NCI-H1092 treated with DMSO at 0.1 percent for 48 hours (cell line): ENCODE measurements at regions not wholly inside any gene's neighbourhood (a gene's known extent, or its start where the extent isn't known, plus 50 kb on each side); places are given as distances from the start of the nearest gene placed in this dataset.
"Not testable (repeated sequence)": the region's sequence is repeated elsewhere in the genome, so short reads cannot be mapped to it uniquely, and the experiment has no call there.

ENCODE experiments used
- DNase-seq: peaks from one replicate; lab custom pipeline; 2025; lab: John Stamatoyannopoulos, UW

DNA sequence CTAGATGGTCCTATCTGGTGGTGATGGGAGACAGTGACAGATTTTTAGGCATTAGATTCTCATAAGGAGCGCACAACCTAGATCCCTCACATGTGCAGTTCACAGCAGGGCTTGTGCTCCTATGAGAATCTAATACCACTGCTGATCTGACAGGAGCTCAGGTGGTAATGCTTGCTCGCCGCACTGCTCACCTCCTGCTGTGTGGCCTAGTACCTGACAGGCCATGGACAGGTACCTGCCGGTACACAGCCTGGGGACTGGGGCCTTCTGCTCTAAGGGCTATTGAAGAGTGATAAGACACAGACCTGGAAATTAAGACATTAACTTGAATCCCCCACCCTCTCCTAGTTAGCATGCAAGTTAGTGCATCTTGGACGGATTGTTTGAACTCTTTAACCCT is 64.4 kb downstream of the KLRB1 start:
- DNase-seq = not testable (repeated sequence)

DNA sequence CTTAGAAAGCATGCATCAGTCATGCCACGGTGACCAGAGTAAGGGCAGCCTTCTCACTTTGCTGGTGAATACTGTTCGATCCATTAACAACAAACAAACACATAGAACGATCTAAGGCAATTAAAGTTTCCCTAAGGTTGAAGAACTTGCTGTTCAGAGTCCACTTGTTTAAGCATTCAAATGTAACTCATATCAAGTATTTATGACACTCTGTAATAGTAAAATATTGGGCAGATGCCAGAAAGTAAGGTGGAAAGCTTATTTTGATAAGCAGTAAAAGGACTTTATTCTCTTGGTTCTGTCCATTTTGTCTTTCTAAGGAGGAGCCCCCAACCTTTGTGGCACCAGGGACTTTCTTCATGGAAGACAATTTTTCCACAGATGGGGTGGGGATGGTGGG is 64.9 kb downstream of the KLRB1 start:
- DNase-seq = not testable (repeated sequence)

DNA sequence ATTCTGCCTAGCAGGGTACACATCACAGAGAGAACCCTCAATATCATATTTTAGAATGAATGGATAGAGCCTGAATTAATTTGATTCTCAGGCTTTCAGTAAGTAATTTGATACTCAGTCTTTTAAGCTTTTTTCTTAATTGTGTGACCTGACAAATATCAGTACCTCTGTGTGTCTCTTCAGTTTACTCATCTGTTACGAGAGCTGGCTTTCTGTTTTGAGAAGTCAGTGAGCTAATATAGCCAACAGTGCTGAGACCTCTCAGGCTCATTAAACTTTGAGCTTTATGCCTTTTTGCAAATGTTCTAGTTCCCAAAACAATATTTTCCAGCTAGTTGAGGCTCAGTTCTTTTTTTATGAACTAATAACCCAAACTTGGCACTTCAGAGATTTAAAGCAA is 91.8 kb downstream of the KLRB1 start:
- DNase-seq = not testable (repeated sequence)

DNA sequence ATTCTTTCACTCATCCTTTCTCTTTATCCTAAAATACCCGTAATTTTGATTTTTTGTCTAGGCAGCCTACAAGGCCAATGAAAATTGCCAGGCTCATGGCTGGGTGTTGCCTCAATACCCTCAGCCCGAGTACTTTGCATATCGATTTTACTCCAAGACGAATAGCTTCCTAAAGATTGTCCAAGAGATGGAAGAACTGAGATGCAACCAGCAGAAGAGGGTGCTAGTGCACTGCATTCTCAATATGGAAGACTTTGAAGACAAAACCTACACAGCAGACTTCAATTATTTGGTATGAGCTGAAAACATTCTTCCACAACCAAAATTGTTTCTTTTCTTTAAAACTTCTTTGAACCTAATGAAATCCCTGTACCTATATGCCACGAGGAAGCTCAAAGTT is 95.0 kb downstream of the KLRB1 start:
- not testable (repeated sequence) for DNase-seq

DNA sequence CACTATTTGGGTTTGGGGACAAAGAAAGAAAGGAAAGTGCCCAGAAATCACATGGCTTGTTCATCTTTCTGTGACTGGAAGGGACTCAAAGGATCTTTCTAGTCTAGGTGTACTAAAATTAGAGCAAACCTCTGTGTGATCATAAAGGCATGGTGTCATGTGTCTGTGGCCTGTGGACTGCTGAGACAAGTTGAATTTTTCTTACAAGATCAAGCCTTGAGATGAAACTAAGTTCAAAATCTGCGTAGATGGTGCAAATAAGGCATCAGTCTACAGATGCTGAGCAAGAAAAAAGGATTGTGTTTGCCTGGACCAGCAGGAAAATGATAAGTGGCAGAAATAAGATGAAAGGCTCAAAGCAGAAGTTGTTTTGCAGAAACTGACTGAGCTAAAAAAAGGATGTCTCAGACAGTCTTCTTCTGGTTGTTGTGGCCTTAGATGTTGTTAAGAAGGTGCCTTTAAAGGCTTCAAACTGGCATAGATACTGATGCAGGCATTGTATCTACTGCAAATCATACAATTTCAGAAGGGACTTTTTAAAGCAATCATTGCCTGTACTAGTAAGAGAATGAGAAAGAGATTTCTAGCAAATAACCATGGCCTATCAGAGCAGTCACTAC is 97.2 kb downstream of the KLRB1 start:
- not testable (repeated sequence) for DNase-seq

DNA sequence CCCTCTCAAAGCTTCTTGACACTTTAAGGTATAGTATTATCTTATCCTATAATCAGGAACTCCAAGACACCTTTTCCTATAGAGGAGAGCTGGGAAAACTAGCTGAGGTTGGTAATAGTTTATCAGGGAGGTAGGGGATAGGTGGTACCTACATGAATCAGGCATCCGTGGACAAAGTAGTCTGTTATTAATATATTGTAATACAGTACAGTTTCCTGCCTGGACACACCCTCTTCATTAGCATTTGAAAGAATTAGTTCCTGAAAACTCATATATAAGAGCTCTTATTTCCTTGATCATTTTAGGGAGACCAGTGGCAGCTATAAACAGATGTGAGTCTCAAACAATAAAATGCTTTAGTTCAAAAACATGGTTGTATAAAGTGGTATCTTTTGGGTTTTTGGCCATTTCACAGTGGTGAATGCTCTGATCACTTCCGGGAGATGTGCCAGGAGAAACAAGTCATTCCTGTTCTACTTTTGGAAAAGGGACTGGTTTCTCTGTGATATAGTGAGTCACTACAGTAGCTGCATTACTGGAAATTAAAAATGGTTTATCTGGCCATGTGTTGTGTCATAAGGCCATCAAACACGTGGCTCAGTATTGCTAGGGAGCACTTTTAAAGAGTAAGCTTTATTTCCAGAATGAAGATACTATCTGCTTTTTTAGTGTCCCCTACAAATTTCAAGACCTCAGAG is 98.1 kb downstream of the KLRB1 start:
- DNase-seq = no peak

DNA sequence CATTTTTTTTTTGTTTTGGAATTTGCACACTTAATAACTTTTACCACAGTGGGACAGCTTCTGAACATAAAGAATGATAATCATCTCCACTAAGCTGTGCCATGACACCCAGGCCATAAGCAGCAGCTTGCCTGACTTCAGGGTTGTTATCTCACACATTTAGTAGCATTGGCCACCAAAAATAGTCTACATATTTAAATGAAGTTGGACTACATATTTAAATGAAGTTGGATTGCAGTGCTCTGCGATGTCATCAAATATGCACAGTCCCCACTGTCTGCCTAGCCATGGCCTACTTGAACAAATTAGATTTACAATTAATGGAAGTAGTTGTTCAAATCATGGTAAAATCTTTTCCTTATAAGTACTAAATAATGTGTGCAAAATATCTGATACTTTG is 101.0 kb downstream of the KLRB1 start:
- DNase-seq = no peak

DNA sequence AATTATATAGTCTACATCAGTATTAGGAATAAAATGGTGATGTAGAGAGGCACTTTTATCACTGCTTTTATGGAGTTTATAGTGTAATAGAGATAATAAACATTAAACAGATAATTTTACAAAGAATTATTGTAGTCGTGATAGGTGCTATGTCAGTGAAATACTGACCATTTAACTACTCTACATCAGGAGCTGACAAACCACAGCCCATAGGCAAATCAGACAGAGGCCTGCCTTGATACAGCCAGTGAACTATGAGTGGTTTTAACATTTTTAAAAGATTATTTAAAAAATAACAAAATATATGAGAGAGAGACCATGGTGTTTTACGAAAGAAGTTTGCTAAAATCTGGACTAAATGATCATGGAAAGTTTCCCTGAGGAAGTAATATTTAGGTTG is 104.3 kb downstream of the KLRB1 start:
- not testable (repeated sequence) for DNase-seq

DNA sequence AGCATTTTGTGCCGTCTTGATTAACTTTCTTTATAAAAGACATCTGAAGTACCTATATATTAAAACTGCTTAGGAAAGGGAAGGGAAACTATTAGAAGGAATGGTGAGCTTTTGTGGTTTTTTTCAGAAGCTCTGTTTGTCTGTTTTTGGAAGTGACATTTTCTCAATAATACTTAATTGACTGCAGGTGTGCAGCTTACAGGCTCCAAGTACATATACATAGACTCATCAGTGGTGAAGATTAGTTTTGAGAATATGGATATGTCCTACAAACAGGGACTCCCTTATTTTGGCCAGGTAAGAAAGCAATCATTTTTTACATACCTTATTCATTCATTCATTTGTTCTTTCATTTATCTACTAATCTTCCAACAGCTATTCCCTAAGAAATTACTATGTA is 104.9 kb downstream of the KLRB1 start:
- DNase-seq = not testable (repeated sequence)

DNA sequence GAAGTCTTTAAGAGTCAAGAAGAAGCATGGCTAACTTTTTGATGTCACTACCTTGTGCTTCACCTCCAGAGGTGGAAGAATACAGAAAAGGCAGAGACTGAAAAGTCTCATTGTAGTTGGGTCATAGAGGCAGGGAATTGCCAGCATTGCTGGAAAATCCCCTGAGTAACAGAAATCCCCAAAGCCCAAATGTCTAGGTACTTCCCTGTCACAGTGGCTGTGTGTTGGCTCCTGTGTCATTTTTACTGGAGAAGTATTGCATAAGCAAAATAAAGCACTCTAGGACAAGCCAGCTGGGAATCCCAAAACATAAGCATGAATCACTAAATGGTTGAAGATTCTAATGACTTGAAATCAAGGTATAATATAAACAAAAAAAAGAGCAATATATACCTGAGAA is 114.4 kb downstream of the KLRB1 start:
- not testable (repeated sequence) for DNase-seq

DNA sequence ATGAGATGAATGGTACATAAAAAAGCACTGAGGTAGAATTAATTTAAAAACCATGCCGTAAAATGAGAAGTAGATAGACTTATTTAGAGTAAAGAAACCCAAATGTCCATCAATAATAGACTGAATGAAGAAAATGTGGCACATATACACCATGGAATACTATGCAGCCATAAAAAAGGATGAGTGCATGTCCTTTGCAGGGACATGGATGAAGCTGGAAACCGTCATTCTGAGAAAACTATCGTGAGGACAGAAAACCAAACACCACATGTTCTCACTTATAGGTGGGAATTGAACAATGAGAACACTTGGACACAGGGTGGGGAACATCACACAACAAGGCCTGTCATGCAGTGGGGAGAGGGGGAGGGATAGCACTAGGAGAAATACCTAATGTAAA is 126.4 kb downstream of the KLRB1 start:
- not testable (repeated sequence) for DNase-seq

DNA sequence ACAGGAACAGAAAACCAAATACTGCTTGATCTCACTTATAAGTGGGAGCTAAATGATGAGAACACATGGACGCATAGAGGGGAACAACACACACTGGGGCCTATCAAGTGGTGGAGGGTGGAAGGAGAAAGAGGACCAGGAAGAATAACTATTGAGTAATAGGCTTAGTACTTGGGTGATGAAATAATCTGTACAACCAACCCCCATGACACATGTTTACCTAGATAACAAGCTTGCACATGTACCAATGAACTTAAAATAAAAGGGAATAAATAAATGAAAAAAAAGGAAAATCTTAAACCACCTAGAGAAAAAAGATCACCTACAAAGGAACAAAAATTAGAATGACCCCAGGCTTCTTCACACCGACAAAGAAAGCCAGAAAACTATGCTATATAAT is 133.5 kb downstream of the KLRB1 start:
- not testable (repeated sequence) for DNase-seq

DNA sequence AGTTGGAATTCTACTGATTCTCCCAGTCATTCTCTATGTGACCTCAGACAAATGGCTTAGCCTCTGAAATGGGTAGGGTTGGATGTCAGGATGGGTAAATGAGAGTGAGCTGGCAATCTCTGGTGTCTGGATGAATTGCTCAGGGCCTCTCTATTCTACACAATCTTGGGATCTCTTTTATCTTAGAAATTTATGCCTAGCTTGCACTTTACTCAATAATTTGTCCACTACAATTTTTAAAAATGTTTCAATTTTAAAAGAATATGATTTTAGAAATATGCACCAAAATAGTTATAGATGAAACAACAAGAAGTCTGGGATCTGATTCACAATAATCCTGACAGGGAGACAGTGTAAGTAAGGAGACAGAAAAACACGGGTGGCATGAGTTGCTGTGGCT is 134.1 kb downstream of the KLRB1 start:
- DNase-seq = not testable (repeated sequence)

DNA sequence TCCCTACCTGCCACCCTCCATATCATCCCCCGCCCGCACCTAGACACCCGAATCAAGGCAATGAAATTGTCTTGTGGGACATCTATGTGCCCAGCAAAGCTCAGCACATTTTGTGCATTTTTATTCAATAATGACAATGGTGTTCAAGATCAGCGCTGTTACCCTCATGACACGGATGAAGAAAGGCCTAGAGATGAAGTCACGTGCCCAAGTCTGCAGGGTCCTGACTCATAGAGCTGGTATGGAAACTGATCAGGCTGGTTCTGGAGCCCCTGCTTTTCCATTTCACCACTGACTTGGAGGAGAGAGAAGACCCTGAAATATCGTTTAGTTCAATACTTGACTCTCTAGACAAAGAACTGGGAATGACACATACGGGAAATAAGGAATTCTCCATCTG is 136.2 kb downstream of the KLRB1 start:
- not testable (repeated sequence) for DNase-seq

DNA sequence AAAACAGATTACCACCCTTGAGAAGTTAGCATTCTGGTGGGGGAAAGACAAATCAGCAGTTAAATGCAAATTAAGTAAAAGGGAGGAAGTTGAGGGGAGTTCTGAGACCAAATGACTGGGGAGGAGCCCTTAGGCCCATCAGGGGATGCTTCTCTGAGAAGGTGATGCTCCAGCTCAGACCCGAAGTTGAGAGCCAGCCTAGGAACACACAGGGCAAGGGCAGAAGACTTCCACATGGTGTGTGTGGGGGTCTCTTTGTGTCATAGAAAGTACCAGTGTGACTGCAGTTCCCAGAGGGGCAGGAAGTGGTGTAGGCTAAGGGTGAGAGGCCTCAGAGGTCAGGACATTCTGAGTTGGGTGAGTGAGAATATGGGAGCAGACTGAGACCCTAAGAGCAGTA is 137.3 kb downstream of the KLRB1 start:
- not testable (repeated sequence) for DNase-seq

DNA sequence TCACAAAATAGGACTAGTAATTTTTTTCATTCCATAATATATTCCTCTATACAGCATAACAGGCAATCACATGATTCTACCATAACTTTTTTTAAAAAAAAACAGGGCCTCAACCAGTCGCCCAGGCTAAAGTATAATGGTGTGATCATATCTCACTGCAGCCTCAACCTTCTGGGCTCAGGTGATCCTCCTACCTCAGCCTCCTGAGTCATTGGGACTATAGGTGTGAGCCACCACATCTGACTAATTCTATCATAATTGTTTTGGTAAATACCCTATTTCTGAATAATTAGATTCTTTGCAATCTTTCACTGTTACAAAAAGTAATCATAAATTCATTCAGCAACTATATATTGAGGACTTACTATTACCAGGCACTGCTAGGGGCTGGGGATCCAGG is 137.8 kb downstream of the KLRB1 start:
- not testable (repeated sequence) for DNase-seq

DNA sequence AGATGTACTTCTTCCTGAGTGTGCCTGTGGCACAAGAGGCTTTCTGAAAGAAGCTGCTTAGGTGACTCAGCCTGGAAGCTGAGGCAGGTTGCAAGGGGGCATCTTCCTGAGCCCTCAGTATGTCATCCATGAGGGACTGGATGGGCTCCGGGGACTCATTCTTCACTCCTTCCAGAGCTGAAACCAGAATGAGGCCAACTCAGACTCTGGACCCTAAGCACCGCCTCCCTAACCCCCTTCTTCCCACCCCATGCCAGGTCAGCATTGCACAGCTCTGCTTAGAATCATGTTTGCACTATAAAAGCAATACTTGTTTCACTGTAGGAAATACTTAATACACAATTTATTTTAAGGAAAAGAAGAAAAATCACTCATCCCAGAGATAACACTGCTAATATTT is 138.3 kb downstream of the KLRB1 start:
- not testable (repeated sequence) for DNase-seq

DNA sequence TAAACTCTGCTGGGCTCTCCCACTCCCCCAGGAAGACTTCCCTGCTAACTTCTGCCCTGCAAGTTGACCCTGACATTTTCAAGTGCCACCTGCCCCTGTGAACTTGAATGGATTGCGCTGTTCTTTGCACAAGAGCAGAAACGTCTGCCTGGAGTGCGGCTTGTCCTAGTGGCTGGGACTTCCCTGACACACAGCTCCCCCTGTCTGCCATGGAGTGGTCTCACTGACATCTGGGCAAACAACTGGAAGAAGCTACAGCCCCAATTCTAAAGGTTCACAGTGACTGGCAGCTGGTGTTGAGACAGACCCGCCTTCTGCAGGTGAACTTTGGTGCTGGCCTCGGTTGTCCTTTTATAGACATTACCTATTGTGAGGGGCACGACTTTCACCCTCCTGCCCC is 138.7 kb downstream of the KLRB1 start:
- not testable (repeated sequence) for DNase-seq

DNA sequence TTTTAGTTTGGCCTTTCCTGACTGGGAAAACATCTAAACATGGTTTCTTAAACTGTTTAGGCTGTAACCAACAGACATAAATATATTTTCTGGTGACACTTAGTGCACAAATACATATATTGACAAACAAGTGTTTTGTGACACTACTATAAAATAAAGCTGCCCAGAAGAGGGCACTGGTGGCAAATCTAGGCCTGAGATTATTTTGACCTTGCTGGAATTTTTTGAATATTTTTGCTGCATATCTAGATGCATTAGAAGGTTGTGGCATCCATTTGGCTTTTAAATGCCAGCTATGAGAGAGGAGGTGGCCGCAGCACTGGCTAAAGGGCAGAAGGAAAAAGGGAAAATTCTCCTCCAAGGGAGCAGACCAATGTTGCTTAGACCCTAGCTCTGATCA is 139.6 kb downstream of the KLRB1 start:
- DNase-seq = not testable (repeated sequence)

DNA sequence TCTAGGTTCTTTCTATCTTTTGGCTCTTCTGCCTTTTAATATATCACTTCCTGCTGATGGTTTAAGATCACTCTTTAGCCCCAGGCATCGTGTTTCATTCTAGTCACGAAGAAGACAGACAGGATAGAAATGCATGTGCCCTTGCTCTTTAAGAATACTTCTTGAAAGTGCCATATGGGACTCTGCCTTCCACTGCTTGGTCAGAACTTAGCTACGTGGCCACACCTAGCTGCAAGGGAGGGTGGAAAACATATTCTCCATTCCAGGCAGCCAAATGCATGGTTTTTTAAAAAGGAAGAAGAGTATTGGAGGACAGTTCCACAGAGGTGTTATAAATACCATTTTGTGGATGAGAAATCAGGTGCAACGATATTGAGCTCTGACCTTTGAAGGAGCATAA is 143.3 kb downstream of the KLRB1 start:
- DNase-seq = no peak

DNA sequence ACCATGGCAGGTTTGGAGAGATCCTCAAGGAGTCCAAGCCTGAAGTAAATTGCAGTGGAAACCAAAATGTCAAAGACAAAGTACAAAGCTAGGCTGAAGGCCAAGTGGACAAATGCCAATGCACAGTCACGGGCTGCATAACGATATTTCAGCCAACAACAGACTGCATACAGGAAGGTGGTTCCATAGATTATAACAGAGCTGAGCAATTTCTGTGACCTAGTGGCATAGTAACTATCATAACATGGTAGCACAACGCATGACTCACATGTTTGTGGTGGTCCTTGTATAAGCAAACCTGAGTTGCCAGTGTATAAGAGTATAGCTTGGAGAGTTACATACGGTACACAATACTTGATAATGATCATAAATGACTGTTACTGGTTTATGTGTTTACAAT is 152.2 kb downstream of the KLRB1 start:
- DNase-seq = not testable (repeated sequence)

DNA sequence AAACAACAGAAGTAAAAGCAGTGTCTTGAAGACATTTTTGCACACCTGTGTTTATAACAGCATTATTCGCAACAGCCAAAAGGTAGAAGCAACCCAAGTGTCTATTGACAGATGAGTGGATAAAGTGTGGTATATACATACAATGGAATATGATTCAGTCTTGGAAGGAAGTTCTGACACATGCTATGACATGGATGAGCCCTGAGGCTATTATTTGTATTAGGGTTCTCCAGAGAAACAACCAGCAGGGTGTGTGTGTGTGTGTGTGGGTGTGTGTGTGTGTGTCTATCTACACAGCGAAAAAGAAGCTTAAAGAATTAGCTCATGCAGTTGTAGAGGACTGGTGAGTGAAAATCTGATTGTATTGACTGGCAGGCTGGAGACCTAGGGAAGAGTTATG is 153.7 kb downstream of the KLRB1 start:
- DNase-seq = not testable (repeated sequence)

DNA sequence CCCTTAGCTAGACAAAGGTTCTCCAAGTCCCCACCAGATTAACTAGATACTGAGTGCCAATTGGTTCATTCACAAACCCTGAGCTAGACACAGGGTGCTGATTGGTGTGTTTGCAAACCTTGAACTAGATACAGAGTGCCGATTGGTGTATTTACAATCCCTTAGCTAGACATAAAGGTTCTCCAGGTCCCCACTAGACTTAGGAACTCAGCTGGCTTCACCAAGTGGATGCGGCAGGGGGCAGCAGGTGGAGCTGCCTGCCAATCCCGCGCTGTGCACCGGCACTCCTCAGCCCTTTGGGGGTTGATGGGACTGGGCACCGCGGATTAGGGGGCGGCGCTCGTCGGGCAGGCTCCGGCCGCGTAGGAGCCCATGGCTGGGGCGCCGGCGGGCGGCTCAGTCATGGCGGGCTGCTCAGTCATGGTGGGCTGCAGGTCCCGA is 157.6 kb downstream of the KLRB1 start:
- DNase-seq = not testable (repeated sequence)

DNA sequence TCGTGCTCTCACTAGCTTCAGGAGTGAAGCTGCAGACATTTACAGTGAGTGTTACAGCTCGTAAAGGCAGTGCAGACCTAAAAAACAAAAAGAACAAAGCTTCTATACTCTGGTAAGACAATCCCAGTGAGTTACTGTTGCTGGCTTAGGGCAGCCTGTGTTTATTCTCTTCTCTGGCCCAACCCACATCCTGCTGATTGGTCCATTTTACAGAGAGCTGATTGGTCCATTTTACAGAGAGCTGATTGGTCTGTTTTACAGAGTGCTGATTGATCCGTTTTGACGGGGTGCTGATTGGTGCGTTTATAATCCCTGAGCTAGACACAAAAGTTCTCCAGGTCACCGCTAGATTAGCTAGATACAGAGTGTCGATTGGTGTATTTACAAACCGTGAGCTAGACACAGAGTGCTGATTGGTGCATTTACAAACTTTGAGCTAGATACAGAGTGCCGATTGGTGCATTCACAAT is 158.0 kb downstream of the KLRB1 start:
- not testable (repeated sequence) for DNase-seq
